ENCODE measurements at regions not wholly inside any gene's neighbourhood (a gene's known extent, or its start where the extent isn't known, plus 50 kb on each side); places are given as distances from the start of the nearest gene placed in this dataset.

DNA sequence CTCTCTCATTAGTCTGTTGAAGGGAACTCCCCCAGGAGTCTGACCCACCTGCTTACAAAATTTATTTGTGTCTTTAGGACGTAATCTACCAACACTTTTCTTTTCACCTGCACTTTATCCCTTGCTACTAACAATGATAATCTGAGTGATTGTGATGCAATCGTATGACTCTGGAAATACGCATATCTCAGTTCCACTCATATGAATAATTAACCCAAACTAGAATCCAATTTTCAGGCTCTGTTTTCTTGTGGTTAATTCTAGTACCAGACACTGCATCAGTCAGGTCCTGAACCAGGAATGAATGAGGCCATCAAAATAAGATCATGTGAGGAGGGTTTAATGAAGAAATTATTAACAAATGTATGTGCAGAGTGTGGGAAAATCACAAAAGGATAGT lies 158.4 kb upstream of the SRD5A2 start:
- TF ChIP-seq, protein P1, sequence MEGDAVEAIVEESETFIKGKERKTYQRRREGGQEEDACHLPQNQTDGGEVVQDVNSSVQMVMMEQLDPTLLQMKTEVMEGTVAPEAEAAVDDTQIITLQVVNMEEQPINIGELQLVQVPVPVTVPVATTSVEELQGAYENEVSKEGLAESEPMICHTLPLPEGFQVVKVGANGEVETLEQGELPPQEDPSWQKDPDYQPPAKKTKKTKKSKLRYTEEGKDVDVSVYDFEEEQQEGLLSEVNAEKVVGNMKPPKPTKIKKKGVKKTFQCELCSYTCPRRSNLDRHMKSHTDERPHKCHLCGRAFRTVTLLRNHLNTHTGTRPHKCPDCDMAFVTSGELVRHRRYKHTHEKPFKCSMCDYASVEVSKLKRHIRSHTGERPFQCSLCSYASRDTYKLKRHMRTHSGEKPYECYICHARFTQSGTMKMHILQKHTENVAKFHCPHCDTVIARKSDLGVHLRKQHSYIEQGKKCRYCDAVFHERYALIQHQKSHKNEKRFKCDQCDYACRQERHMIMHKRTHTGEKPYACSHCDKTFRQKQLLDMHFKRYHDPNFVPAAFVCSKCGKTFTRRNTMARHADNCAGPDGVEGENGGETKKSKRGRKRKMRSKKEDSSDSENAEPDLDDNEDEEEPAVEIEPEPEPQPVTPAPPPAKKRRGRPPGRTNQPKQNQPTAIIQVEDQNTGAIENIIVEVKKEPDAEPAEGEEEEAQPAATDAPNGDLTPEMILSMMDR (IDR thresholded peaks at IDR 0.05; ENCODE audit: insufficient read depth, low read length, missing control alignments) = no peak
- no peak overlapping the region for H3K4me3 ChIP-seq (ENCODE audit: low read depth, low read length)
- no peak for DNase-seq (ENCODE audit: low read depth, low spot score)
- POLR2A ChIA-PET = no interaction called here
- CTCF ChIA-PET = no interaction called here

DNA sequence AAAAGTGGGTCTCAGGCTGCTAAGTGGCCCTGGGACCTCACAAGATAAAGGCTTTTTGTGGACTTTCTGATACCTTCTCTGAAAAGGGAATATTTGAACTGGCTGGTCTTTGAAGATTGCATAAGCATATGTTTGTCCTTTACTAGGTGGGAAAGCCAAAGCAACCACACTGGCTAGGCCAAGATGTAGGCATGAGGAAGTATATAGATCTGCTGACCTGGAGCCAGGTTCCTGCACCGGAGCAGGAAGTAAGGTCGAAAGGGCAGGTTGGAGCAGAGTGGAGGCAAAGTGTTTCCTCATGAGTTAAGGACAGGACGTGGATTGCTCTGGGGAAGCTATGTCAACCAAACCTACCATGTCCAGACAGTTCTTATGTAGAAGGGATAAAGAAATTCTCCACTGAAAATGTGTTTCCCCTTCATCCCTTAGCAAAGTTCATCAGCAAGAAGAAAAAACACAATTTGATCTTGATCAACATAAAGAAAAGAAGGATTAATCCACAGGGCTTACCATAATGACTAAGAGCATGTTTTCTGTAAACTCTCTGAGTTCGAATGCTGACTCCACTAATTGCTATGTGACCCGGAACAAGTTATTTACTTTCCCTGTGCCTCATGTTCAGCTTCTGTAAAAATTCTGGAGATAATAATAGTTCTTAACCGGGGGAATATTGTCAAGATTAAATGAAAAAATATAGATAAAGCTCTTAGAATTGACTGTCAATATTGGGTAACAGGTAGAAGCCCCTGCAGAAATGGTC lies 156.1 kb upstream of the SRD5A2 start:
- DNase-seq (ENCODE audit: low read depth, low spot score) = no peak
- TF ChIP-seq, protein P1 (IDR thresholded peaks at IDR 0.05; ENCODE audit: insufficient read depth, low read length, missing control alignments) = no peak
- ChIA-PET POLR2A (no interaction called here), CTCF (no interaction called here)
- H3K4me3 ChIP-seq (ENCODE audit: low read depth, low read length) = no peak overlapping the region

DNA sequence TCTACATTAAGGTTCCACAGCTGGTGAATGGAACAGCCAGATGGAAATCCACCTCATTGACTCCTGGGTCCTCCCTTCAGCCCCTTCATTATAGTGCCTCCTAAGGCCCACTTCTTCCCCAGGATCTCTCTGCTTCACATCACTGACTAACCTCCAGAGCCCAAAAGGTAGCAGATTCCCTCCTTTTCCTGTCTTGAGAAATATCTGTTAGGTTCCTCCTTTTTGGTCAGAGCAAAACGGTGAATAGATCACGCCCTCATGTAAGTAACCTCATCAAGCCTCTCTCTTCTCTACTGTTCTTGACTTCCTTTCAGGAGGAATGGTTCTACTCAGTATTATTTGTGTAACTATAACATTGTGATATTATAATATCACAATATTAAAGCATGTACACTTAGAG lies 155.0 kb upstream of the SRD5A2 start:
- ChIA-PET CTCF (no interaction called here), POLR2A (no interaction called here)
- H3K4me3 ChIP-seq (ENCODE audit: low read depth, low read length) = no peak overlapping the region
- TF ChIP-seq, protein P1 (IDR thresholded peaks at IDR 0.05; ENCODE audit: insufficient read depth, low read length, missing control alignments) = no peak
- DNase-seq (ENCODE audit: low read depth, low spot score) = no peak

DNA sequence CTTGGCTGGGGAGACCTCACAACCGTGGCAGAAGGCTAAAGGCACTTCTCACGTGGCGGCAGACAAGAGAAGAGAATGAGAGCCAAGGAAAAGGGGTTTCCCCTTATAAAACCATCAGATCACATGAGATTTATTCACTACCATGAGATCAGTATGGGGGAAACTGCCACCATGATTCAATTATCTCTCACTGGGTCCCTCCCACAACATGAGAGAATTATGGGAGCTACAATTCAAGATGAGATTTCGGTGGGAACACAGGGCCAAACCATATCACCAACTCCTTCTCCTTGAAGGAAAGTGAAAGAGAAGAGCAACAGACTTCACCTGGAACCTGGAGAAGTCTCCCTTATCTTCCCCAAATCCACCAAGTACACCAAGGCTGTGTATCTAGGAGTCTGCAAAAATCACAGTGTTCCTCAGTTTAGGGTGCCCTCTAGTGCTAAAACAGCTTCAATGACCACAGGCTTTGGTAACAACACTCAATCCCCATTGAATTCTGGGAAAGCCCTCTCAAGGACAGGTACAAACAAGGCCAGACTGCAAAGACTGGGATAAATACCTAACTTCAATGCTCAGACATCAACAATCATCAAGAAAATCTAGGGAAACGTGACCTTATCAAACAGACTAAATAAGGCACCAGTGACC lies 148.8 kb upstream of the SRD5A2 start:
- TF ChIP-seq, protein P1 (IDR thresholded peaks at IDR 0.05; ENCODE audit: insufficient read depth, low read length, missing control alignments) = peak; percentile 60
- CTCF ChIA-PET = interaction anchor here (0.8 to 2.8 kb wide), 8 partner anchors 12 to 1016 kb away, joined by 3 to 14 read pairs (median 3); partner anchors contain the start of gene EHD3
- H3K4me3 ChIP-seq (ENCODE audit: low read depth, low read length) = no peak overlapping the region
- POLR2A ChIA-PET = no interaction called here
- peak; percentile 4 for DNase-seq (ENCODE audit: low read depth, low spot score)

DNA sequence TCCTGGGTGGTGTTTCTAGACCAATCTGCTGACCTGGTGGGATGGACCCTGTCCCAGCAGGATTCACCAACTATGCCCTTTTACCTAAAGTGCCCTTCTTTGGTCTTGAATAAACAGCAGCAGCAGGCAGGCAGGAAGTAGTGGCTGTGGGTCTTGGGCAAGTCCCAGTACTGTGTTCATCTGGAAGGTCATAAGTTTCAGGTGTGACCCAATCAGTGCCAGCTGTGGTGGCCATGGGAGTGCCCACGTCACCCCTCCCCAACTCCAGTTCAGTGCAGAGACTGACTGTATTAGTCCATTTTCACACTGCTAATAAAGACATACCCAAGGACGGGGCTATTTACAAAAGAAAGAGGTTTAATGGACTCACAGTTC lies 148.3 kb upstream of the SRD5A2 start:
- DNase-seq (ENCODE audit: low read depth, low spot score) = no peak
- ChIA-PET CTCF (interaction anchor here (1.3 to 2.8 kb wide), 3 partner anchors 396 to 1016 kb away, joined by 3 to 14 read pairs (median 12); no protein-coding TSS in a partner anchor), POLR2A (no interaction called here)
- TF ChIP-seq, protein P1 (IDR thresholded peaks at IDR 0.05; ENCODE audit: insufficient read depth, low read length, missing control alignments) = no peak
- H3K4me3 ChIP-seq (ENCODE audit: low read depth, low read length) = no peak overlapping the region

GRCh38 chr2:31728406-31729064 lies 147.8 kb upstream of the SRD5A2 start:
- no peak for DNase-seq (ENCODE audit: low read depth, low spot score)
- CTCF ChIA-PET = interaction anchor here (1.4 to 2.5 kb wide), 2 partner anchors 395 to 1017 kb away, joined by 5 to 12 read pairs; no protein-coding TSS in a partner anchor
- POLR2A ChIA-PET = no interaction called here
- H3K4me3 ChIP-seq (ENCODE audit: low read depth, low read length) = no peak overlapping the region
- TF ChIP-seq, protein P1 (IDR thresholded peaks at IDR 0.05; ENCODE audit: insufficient read depth, low read length, missing control alignments) = no peak

Data from AG04449 (cell line).